Neural cell (in vitro differentiated cells): ENCODE measurements at regions not wholly inside any gene's neighbourhood (a gene's known extent, or its start where the extent isn't known, plus 50 kb on each side); places are given as distances from the start of the nearest gene placed in this dataset.

Source experiments
- H2AFZ ChIP-seq: fragments of 200-600, 300-800 bp; sonication (generic), shearing (Covaris generic); 2 replicates; pipeline ENCODE4 v1.6.0; 2014; ENCODE audit warnings: low read depth, mild to moderate bottlenecking, antibody characterized with exemption, low read length, moderate library complexity
- H3F3A ChIP-seq: fragments of 200-600 bp; shearing (Covaris generic); 2 replicates; pipeline ENCODE4 v1.6.1; 2016; ENCODE audit warnings: mild to moderate bottlenecking, moderate library complexity, mixed read lengths, antibody characterized with exemption, low read length; ENCODE audit not compliant: insufficient read depth, poor library complexity, severe bottlenecking
- H3K27ac ChIP-seq: fragments of 200-600, 300-800 bp; sonication (generic), shearing (Covaris generic); 2 replicates; pipeline ENCODE4 v1.5.1; 2014; ENCODE audit warnings: mild to moderate bottlenecking, low read length, moderate library complexity
- H3K27me3 ChIP-seq: fragments of 300-800, 200-600 bp; sonication (generic), shearing (Covaris generic); 2 replicates; pipeline ENCODE4 v1.6.0; 2014; ENCODE audit warnings: mild to moderate bottlenecking, low read depth, low read length, moderate library complexity; ENCODE audit not compliant: insufficient read depth
- H3K36me3 ChIP-seq: fragments of 300-800, 200-600 bp; sonication (generic), shearing (Covaris generic); 2 replicates; pipeline ENCODE4 v1.5.1; 2014; ENCODE audit warnings: mild to moderate bottlenecking, antibody characterized with exemption, low read length, moderate library complexity; ENCODE audit not compliant: insufficient read depth
- H3K4me2 ChIP-seq: fragments of 300-800, 200-600 bp; sonication (generic), shearing (Covaris generic); 2 replicates; pipeline ENCODE4 v1.6.0; 2014; ENCODE audit warnings: mild to moderate bottlenecking, low read length
- H3K4me3 ChIP-seq: fragments of 300-800, 200-600 bp; sonication (generic), shearing (Covaris generic); 2 replicates; pipeline ENCODE4 v1.5.1; 2014; ENCODE audit warnings: mild to moderate bottlenecking, low read length, moderate library complexity
- H3K79me2 ChIP-seq: fragments of 200-600 bp; shearing (Covaris generic); replicated peaks from 2 replicates; pipeline ENCODE4 v1.6.0; 2014; ENCODE audit warnings: mild to moderate bottlenecking, low read length, moderate library complexity; ENCODE audit not compliant: insufficient read depth
- H3K9ac ChIP-seq: fragments of 300-800, 200-600 bp; sonication (generic), shearing (Covaris generic); 2 replicates; pipeline ENCODE4 v1.6.1; 2016; ENCODE audit warnings: mild to moderate bottlenecking, low read length, mixed read lengths
- H3K9me2 ChIP-seq: fragments of 200-600 bp; shearing (Covaris generic); 2 replicates; pipeline ENCODE4 v1.6.1; 2016; ENCODE audit warnings: mild to moderate bottlenecking, low read length, mixed read lengths; ENCODE audit not compliant: insufficient read depth
- H3K9me3 ChIP-seq: fragments of 200-600, 300-800 bp; sonication (generic), shearing (Covaris generic); 2 replicates; pipeline ENCODE4 v1.6.1; 2016; ENCODE audit warnings: mild to moderate bottlenecking, mixed run types, low read length, moderate library complexity, mixed read lengths
- H4K20me1 ChIP-seq: fragments of 200-600 bp; shearing (Covaris generic); 2 replicates; pipeline ENCODE4 v1.6.1; 2016; ENCODE audit warnings: mild to moderate bottlenecking, mixed run types; ENCODE audit not compliant: insufficient read depth
- CTCF ChIP-seq: fragments of 450-650 bp; IDR thresholded peaks from 2 replicates; pipeline ENCODE4 v1.5.1; 2014; ENCODE audit warnings: antibody characterized with exemption, mild to moderate bottlenecking, moderate library complexity; ENCODE audit not compliant: poor library complexity, severe bottlenecking
- EP300 ChIP-seq: fragments of 450-650 bp; conservative IDR thresholded peaks from 2 replicates; pipeline ENCODE4 v1.6.1; 2014; ENCODE audit warnings: antibody characterized with exemption, mild to moderate bottlenecking, moderate library complexity; ENCODE audit not compliant: poor library complexity, severe bottlenecking
- EZH2 ChIP-seq: fragments of 200-600, 300-800 bp; shearing (Covaris generic), sonication (generic); IDR thresholded peaks from 2 replicates; pipeline ENCODE4 v1.6.1; 2014; ENCODE audit warnings: antibody characterized with exemption, low read length, borderline replicate concordance, mild to moderate bottlenecking; ENCODE audit not compliant: insufficient read depth, poor library complexity, severe bottlenecking
- MXI1 ChIP-seq: fragments of 450-650 bp; conservative IDR thresholded peaks from 2 replicates; pipeline ENCODE4 v1.6.1; 2014; ENCODE audit warnings: antibody characterized with exemption, mild to moderate bottlenecking; ENCODE audit not compliant: poor library complexity, severe bottlenecking
- POLR2AphosphoS5 ChIP-seq: IDR thresholded peaks from 2 replicates; pipeline ENCODE4 v1.6.1; 2012
- RAD21 ChIP-seq: fragments of 450-650 bp; conservative IDR thresholded peaks from 2 replicates; pipeline ENCODE4 v1.6.1; 2014; ENCODE audit warnings: antibody characterized with exemption, mild to moderate bottlenecking, moderate library complexity
- REST ChIP-seq: IDR thresholded peaks from 2 replicates; pipeline ENCODE4 v1.6.1; 2012; ENCODE audit warnings: borderline replicate concordance
- SMC3 ChIP-seq: fragments of 450-650 bp; conservative IDR thresholded peaks from 2 replicates; pipeline ENCODE4 v1.6.1; 2014; ENCODE audit warnings: antibody characterized with exemption, mild to moderate bottlenecking, moderate library complexity; ENCODE audit not compliant: poor library complexity
- TAF1 ChIP-seq: IDR thresholded peaks from 2 replicates; pipeline ENCODE4 v1.6.1; 2012; ENCODE audit warnings: low read depth

GRCh38 chr7:109154748-109155147 is 585.1 kb downstream of the DNAJB9 start:
- TF ChIP-seq SMC3 (no peak), EZH2 (no peak), RAD21 (no peak), TAF1 (no peak), MXI1 (no peak), CTCF (no peak), POLR2AphosphoS5 (no peak)
- no peaks in the 10 kb centered on the region for H3K9me3 ChIP-seq
- H3K36me3 ChIP-seq, result no peaks in the 10 kb centered on the region
- no peak overlapping the region for H3K9ac ChIP-seq
- no peaks in the 10 kb centered on the region for H4K20me1 ChIP-seq
- H3K27me3 ChIP-seq, result no peaks in the 10 kb centered on the region
- H3F3A ChIP-seq, result no peaks in the 10 kb centered on the region
- H3K27ac ChIP-seq, result no peak overlapping the region
- H3K4me3 ChIP-seq, result no peak overlapping the region
- H2AFZ ChIP-seq, result no peak overlapping the region
- H3K9me2 ChIP-seq, result no peaks in the 10 kb centered on the region
- no peaks in the 10 kb centered on the region for H3K79me2 ChIP-seq
- no peak overlapping the region for H3K4me2 ChIP-seq

- no peaks in the 10 kb centered on the region for H3K27me3 ChIP-seq
- H4K20me1 ChIP-seq, result no peaks in the 10 kb centered on the region
- H3K27ac ChIP-seq, result no peak overlapping the region
- no peak overlapping the region for H3K4me2 ChIP-seq
- H3F3A ChIP-seq, result no peaks in the 10 kb centered on the region
- H3K9me2 ChIP-seq, result no peaks in the 10 kb centered on the region
- H3K9me3 ChIP-seq, result no peaks in the 10 kb centered on the region
- no peaks in the 10 kb centered on the region for H3K36me3 ChIP-seq
- H3K79me2 ChIP-seq, result no peaks in the 10 kb centered on the region
- TF ChIP-seq POLR2AphosphoS5, result no peak
- no peak overlapping the region for H2AFZ ChIP-seq
- no peak overlapping the region for H3K4me3 ChIP-seq
- H3K9ac ChIP-seq, result no peak overlapping the region
These were observed 588.6 kb downstream of the DNAJB9 start for GRCh38 chr7:109158246-109158645.

GRCh38 chr7:109176661-109177060 is 607.0 kb downstream of the DNAJB9 start:
- Histone ChIP-seq H3K27me3 (no peaks in the 10 kb centered on the region), H3K9me2 (no peaks in the 10 kb centered on the region), H3K36me3 (no peaks in the 10 kb centered on the region), H3K27ac (no peak overlapping the region), H3K4me3 (no peak overlapping the region), H4K20me1 (no peaks in the 10 kb centered on the region), H3K9me3 (no peaks in the 10 kb centered on the region), H3K9ac (no peak overlapping the region), H3K79me2 (no peaks in the 10 kb centered on the region), H2AFZ (no peak overlapping the region), H3F3A (no peaks in the 10 kb centered on the region), H3K4me2 (no peak overlapping the region)
- TF ChIP-seq REST, result no peak
- TF ChIP-seq EZH2, result no peak
- no peak for TF ChIP-seq CTCF
- TF ChIP-seq RAD21, result no peak
- TF ChIP-seq SMC3, result no peak
- TF ChIP-seq MXI1, result no peak
- no peak for TF ChIP-seq EP300
- TF ChIP-seq POLR2AphosphoS5, result no peak
- no peak for TF ChIP-seq TAF1
